GM21528 (cell line): ENCODE measurements at regions not wholly inside any gene's neighbourhood (a gene's known extent, or its start where the extent isn't known, plus 50 kb on each side); places are given as distances from the start of the nearest gene placed in this dataset.
"Not testable (repeated sequence)": the region's sequence is repeated elsewhere in the genome, so short reads cannot be mapped to it uniquely, and the experiment has no call there.

Source experiments
- ATAC-seq: cut with Tn5 transposase; IDR thresholded peaks from one replicate; pipeline ENCODE4 v1.9.1; 2021; ENCODE audit warnings: mild to moderate bottlenecking, moderate library complexity; ENCODE audit not compliant: unreplicated experiment, low FRiP score

DNA sequence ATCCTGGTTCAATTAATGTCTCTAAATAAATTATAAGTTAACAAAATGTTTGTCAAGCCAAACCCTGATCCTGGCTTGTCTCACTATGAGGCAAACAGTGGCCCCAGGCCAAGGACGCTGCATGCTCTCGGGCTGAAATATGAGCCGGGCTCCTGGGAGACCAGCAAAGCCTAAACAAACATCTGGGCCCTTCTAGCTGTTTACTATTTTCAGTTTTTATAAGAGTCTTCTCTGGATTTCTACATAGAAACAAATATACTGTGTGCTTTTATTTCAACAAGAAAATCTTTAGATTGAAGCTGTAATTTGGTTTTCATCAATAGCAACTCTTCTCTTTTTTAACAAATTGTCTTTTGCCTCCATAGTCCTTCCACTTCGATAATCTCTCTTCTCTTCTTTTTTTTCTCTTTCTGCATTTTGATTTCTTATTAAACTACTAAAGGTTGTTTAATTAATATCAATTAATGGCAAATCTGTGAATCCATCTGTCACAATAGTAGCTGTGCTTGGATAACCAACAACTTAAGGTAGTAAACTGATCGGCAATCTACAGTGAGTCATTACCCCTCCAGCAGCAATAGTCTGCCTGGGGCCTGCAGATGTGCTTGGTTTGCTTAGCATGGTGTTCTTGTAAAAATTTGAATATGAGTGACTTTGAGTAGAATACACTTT lies 83.3 kb upstream of the DNAJC1 start:
- ATAC-seq: no peak

DNA sequence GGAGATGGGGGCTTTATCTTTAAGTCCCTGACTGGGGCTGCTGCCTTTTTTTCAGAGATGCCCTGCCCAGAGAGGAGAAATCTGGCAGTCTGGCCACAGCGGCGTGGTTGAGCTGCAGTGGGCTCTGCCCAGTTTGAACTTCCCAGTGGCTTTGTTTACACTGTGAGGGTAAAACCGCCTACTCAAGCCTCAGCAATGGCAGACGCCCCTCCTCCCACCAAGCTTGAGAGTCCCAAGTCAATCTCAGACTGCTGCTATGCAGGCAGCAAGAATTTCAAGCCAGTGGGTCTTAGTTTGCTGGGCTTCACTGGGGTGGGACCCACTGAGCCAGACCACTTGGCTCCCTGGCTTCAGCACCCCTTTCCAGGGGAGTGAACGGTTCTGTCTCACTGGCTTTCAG lies 76.4 kb upstream of the DNAJC1 start:
- ATAC-seq: not testable (repeated sequence)

DNA sequence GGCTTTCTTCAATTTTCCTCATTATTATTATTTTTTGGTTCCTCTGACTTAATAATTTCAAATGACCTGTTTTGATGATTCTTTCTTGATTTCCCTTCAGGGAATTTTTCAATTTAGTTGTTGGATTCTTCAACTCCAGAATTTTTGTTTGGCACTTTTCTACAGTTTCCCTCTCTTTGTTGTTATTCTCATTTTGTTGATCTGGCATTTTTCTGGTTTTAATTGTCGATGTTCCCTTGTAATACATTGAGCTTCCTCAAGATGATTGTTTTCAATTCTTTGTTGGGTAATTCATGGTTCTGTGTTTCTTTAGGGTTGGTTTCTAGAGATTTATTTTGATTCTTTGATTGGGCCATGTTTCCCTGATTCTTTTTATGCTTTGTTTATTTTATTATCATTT lies 67.8 kb upstream of the DNAJC1 start:
- no peak for ATAC-seq

DNA sequence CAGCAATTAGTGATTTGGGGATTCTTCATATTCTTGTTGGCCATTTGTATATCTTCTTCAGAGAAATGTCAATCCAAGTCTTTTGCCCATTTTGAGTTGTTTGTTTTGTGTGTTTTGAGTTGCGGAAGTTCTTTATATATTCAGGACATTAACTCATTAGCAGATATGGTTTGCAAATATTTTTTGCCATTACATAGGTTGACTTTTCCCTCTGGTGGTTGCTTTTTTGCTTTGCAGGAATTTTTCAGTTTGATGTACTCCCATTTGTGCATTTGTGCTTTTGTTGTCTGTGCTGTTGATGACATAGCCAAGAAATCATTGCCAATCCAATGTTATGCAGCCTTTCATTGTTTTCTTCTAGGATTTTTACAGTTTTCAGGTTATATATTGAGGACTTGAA lies 63.6 kb upstream of the DNAJC1 start:
- no peak for ATAC-seq

DNA sequence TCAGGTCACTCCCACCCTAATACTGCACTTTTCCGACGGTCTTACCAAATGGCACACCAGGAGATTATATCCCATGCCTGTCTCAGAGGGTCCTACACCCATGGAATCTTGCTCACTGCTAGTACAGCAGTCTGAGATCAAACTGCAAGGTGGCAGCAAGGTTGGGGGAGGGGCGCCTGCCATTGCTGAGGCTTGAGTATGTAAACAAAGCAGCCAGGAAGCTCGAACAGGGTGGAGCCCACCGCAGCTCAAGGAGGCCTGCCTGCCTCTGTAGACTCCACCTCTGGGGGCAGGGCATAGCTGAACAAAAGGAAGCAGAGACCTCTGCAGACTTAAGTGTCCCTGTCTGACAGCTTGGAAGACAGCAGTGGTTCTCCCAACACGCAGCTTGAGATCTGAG lies 57.5 kb upstream of the DNAJC1 start:
- ATAC-seq: not testable (repeated sequence)

DNA sequence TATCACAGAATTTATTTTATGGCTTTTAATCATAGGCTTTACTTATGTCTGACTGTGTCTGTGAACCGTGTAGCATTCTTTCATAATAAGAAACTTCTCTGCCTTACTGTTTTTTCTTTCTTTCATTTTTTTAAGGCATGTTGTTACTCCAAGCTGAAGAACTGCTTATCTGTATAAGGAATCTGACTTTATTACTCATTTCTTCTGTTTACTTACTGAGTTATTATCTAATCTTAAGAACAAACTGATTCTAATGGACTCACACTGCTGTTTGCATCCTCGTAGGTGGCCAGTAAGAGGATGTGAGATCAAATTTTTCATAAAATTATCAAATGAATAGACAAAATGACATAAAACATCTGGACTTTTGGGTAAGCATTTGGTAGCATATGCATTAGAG lies 54.7 kb upstream of the DNAJC1 start:
- ATAC-seq: no peak

DNA sequence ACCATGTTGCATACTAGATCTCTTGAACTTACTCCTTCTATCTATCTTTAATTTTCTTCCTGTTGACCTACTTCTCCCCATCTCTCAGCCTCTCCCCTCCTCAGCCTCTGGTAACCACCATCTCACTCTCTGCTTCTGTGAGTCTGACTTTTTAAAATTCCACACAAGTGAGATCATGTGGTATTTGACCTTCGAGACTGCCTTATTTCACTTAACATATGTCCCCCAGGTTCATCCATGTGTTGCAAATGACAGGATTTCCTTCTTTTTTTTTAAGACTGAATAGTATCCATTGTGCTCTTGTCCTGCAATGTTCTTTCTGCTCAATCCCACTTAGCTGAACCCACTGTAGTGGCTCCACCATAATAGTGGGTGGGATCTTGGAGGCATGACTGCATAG lies 51.4 kb upstream of the DNAJC1 start:
- no peak for ATAC-seq
